Prostate gland (tissue), 1 donor: ENCODE measurements at regions not wholly inside any gene's neighbourhood (a gene's known extent, or its start where the extent isn't known, plus 50 kb on each side); places are given as distances from the start of the nearest gene placed in this dataset.

Source experiments
- POLR2A ChIP-seq: fragments of 450-650 bp; IDR thresholded peaks from one replicate; pipeline ENCODE4 v1.6.1; 2016; ENCODE audit warnings: antibody characterized with exemption, mild to moderate bottlenecking
- POLR2AphosphoS5 ChIP-seq: sonication (generic); formaldehyde crosslinking; IDR thresholded peaks from one replicate; pipeline ENCODE4 v1.6.1; 2017; ENCODE audit warnings: antibody characterized with exemption

DNA sequence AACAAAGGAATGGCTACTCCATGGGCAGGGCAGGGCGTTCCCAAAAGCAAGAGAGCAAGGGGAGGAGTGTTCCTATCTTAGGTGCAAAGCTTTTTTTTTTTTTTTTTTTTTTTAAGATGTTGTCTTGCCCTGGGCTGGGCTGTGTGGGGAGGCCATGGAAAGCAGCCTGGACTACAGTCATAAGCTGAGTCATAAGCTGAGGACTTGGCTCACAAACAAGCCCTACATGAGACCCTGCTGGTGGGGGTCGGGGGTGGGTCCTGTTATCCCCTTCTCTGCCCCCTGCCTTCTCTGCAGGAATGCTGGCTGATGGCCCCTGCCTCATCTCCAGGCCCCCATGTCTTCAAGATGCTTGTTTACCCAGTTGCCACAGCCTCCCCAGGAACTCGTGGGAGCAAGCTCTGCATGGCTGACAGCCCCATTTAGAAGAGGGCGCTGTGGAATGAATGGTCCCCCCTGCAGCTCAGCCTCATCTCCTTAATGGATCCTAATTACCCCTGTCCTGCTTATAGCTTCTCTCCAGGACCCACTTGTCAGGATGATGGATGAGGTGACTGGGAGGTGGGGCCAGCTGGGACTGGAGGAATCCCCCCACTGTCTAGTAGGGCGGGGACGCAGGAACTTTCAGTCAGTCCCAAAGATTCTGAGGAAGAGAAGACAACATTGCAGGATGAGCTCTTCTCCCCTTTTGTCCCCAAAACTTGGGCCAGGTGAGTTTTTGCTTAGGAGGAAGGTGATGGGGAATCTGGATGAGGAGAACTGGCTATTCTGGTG is 340.8 kb upstream of the PODXL start:
- no peak for TF ChIP-seq POLR2AphosphoS5
- no peak for TF ChIP-seq POLR2A
